Sigmoid colon (tissue), 4 donors: ENCODE measurements at regions not wholly inside any gene's neighbourhood (a gene's known extent, or its start where the extent isn't known, plus 50 kb on each side); places are given as distances from the start of the nearest gene placed in this dataset.

ENCODE experiments used
- POLR2A ChIP-seq, 2 donors: fragments of 450-650 bp; IDR thresholded peaks; one replicate each; pipeline ENCODE4 v1.6.1; 2016; ENCODE audit warnings: antibody characterized with exemption in 2 of 2, mild to moderate bottlenecking in 2 of 2, moderate library complexity in 2 of 2
- POLR2AphosphoS5 ChIP-seq, 4 donors: sonication (generic); formaldehyde crosslinking; IDR thresholded peaks; one replicate each; pipeline ENCODE4 v1.6.1; 2017; ENCODE audit warnings: antibody characterized with exemption in 4 of 4

GRCh38 chr4:89463341-89463740 lies 155.7 kb upstream of the GPRIN3 start:
- TF ChIP-seq POLR2AphosphoS5 (IDR thresholded peaks at IDR 0.05) (no peak), POLR2A (IDR thresholded peaks at IDR 0.05) (no peak)
